ENCODE measurements at regions not wholly inside any gene's neighbourhood (a gene's known extent, or its start where the extent isn't known, plus 50 kb on each side); places are given as distances from the start of the nearest gene placed in this dataset.

DNA sequence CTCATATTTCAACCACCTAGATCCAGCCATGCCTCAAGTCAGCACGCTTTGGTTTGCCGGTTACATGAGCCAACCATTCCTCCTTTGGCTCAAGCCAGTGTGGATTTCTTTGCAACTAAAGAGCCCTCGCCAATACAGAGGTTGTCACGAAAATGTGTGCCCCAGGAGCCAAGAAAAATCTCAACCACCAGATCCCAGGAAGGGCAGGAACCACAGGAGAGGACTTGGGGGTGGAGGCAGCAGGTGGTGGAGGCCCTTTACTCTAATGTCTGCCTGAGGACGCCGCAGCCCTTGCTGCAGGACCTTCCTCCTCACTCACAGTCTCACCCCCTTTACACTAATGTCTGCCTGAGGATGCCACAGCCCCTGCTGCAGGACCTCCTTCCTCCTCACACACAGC, 144.8 kb upstream of the PHACTR3 start:
- no peaks in the 10 kb centered on the region for H3K9me3 ChIP-seq (ENCODE audit: control insufficient read depth, insufficient read depth, low read length)
- no CpG with 5 or more reads among the region's 6 CpGs for WGBS (ENCODE audit: insufficient coverage, insufficient read length)
- H3K36me3 ChIP-seq (ENCODE audit: control insufficient read depth, insufficient read depth, low read length): no peaks in the 10 kb centered on the region
- no peak overlapping the region for H3K27ac ChIP-seq (ENCODE audit: low read length)
- no peaks in the 10 kb centered on the region for H3K27me3 ChIP-seq (ENCODE audit: control insufficient read depth, insufficient read depth, low read length)
- no peak for DNase-seq (ENCODE audit: low read depth, low spot score)
- H3K4me3 ChIP-seq (ENCODE audit: low read length): no peak overlapping the region
- H3K4me1 ChIP-seq (ENCODE audit: control insufficient read depth, insufficient read depth, low read length): no peaks in the 10 kb centered on the region

DNA sequence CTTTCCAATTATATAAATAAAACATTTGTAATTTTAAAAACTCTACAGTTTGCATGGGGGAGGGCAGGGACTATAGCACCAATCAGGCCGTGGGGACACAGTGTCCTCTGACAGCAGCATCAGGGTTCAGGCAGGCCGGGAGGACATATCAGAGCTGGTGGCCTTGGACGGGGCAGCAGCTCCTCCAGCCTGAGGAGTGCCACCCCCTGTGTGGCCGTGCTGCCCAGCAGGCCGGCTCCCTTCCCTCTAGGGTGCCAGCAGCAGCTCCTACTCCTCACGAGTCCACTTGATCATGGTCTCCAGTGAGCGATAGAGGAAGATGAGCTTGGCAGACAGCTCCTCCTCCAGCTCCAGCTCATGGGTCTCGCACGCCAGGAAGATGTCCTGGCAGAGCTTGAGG, 144.0 kb upstream of the PHACTR3 start:
- H3K36me3 ChIP-seq (ENCODE audit: control insufficient read depth, insufficient read depth, low read length): no peaks in the 10 kb centered on the region

DNA sequence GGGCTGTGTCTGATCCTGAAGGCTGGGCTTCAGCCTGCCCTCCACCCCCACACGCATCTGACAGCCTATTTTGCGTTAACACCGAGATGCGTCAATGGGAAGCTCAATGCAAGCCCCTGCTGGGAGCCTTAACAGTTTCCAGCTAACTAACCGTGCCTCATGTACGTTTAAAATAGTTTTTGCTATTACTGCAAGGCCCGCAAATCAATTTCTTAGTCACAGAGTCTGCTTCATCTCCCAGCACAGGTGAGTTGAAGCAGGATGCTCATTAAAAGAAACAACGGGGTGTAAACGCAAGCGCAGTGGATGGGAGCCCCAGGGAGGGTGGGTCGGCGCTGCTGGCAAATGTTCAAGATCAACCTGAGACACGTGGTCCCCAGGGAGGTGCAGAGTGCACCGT, 142.8 kb upstream of the PHACTR3 start:
- Histone ChIP-seq H3K27ac (ENCODE audit: low read length) (no peak overlapping the region), H3K4me1 (ENCODE audit: control insufficient read depth, insufficient read depth, low read length) (no peaks in the 10 kb centered on the region), H3K4me3 (ENCODE audit: low read length) (no peak overlapping the region), H3K9me3 (ENCODE audit: control insufficient read depth, insufficient read depth, low read length) (no peaks in the 10 kb centered on the region), H3K27me3 (ENCODE audit: control insufficient read depth, insufficient read depth, low read length) (no peaks in the 10 kb centered on the region), H3K36me3 (ENCODE audit: control insufficient read depth, insufficient read depth, low read length) (no peaks in the 10 kb centered on the region)
- WGBS (ENCODE audit: insufficient coverage, insufficient read length): no CpG with 5 or more reads among the region's 14 CpGs
- no peak for DNase-seq (ENCODE audit: low read depth, low spot score)

More for the DNA sequence above, 144.0 kb upstream of the PHACTR3 start:
- WGBS (ENCODE audit: insufficient coverage, insufficient read length): no CpG with 5 or more reads among the region's 9 CpGs
- no peaks in the 10 kb centered on the region for H3K27me3 ChIP-seq (ENCODE audit: control insufficient read depth, insufficient read depth, low read length)
- H3K4me1 ChIP-seq (ENCODE audit: control insufficient read depth, insufficient read depth, low read length): no peaks in the 10 kb centered on the region
- no peak overlapping the region for H3K27ac ChIP-seq (ENCODE audit: low read length)
- no peaks in the 10 kb centered on the region for H3K9me3 ChIP-seq (ENCODE audit: control insufficient read depth, insufficient read depth, low read length)
- no peak overlapping the region for H3K4me3 ChIP-seq (ENCODE audit: low read length)
- DNase-seq (ENCODE audit: low read depth, low spot score): no peak

DNA sequence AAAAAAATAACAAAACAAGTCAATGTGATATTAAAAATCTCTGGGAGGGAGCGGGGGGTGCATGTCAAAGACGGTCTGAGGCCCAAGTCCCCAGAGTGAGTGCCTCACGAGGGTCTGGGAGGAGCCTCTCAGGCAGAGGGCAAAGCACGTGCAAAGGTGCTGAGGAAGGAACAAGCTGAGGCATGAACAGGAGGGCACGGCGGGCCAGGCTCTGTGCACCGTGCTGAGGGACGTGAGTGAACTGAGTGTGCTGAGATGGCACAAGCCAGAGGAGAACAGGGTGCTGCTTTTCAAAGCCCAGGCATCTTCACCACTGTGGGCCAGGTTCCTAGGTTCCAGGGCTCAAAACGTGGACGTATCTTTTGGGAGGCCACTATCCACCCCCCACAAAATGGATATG, 142.1 kb upstream of the PHACTR3 start:
- Histone ChIP-seq H3K27me3 (ENCODE audit: control insufficient read depth, insufficient read depth, low read length) (no peaks in the 10 kb centered on the region), H3K4me1 (ENCODE audit: control insufficient read depth, insufficient read depth, low read length) (no peaks in the 10 kb centered on the region), H3K27ac (ENCODE audit: low read length) (no peak overlapping the region), H3K9me3 (ENCODE audit: control insufficient read depth, insufficient read depth, low read length) (no peaks in the 10 kb centered on the region), H3K36me3 (ENCODE audit: control insufficient read depth, insufficient read depth, low read length) (no peaks in the 10 kb centered on the region), H3K4me3 (ENCODE audit: low read length) (no peak overlapping the region)
- no peak for DNase-seq (ENCODE audit: low read depth, low spot score)
- WGBS (ENCODE audit: insufficient coverage, insufficient read length): no CpG with 5 or more reads among the region's 10 CpGs

DNA sequence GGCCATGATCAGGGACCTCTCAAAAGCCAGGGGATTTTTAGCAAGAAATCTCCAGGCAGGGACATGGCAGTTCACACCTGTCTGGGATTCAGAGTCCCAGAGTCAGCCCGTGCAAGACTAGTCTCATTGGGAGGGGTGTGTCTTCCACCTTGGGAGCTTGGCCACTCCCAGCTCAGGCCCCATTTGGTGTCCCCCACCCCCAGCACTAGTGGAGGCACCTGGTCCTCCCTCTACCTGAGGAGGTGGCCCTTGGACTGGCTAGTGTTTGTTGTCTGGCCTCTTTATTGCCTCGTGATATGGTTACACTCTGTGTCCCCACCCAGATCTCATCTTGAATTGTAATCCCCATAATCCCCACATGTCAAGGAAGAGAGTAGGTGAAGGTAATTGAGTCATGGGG, 140.8 kb upstream of the PHACTR3 start:
- Histone ChIP-seq H3K9me3 (ENCODE audit: control insufficient read depth, insufficient read depth, low read length) (no peaks in the 10 kb centered on the region), H3K4me3 (ENCODE audit: low read length) (no peak overlapping the region), H3K4me1 (ENCODE audit: control insufficient read depth, insufficient read depth, low read length) (no peaks in the 10 kb centered on the region), H3K27me3 (ENCODE audit: control insufficient read depth, insufficient read depth, low read length) (no peaks in the 10 kb centered on the region), H3K27ac (ENCODE audit: low read length) (no peak overlapping the region), H3K36me3 (ENCODE audit: control insufficient read depth, insufficient read depth, low read length) (no peaks in the 10 kb centered on the region)
- WGBS (ENCODE audit: insufficient coverage, insufficient read length): no CpG with 5 or more reads among the region's 2 CpGs
- DNase-seq (ENCODE audit: low read depth, low spot score): no peak

DNA sequence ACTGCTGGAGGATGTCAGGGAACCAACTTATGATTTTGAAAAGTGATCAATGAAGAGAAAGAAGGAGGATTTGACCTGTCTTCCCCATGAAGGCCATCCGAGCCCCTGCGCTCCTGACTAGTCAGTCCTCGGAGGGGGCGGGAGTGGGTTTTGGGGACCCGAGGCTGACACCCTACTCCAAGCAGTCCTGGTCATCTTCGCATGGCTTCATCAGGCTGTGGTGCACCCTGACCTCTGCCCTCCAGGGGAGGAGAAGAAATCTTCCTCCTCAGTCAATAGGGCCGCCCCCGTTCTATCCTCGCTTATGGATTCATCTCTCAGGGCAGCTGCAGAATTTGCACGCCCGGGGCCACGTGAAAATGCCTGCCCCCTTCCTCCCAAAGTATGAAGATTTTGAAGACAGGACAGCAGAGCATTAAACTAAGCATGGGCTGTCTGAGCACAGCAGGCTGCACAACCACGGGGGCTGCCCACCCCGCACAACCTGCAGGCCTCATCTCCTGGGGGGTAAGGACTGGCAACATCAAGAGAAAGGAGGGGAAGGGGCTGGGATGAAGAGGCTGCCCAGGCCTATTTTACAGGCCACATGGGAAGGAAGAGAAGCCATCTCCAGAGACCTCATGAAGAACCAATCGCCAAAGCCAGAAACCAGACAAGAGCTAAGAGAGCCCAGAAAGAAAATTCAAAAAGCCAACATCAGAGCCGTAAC, 138.1 kb upstream of the PHACTR3 start:
- no peaks in the 10 kb centered on the region for H3K9me3 ChIP-seq (ENCODE audit: control insufficient read depth, insufficient read depth, low read length)
- no peaks in the 10 kb centered on the region for H3K36me3 ChIP-seq (ENCODE audit: control insufficient read depth, insufficient read depth, low read length)
- no CpG with 5 or more reads among the region's 16 CpGs for WGBS (ENCODE audit: insufficient coverage, insufficient read length)
- H3K27me3 ChIP-seq (ENCODE audit: control insufficient read depth, insufficient read depth, low read length): no peaks in the 10 kb centered on the region
- H3K4me3 ChIP-seq (ENCODE audit: low read length): no peak overlapping the region
- no peaks in the 10 kb centered on the region; the same call in 1 of the 2 replicates for H3K4me1 ChIP-seq (ENCODE audit: control insufficient read depth, insufficient read depth, low read length)
- no peak overlapping the region for H3K27ac ChIP-seq (ENCODE audit: low read length)
- DNase-seq (ENCODE audit: low read depth, low spot score): no peak

DNA sequence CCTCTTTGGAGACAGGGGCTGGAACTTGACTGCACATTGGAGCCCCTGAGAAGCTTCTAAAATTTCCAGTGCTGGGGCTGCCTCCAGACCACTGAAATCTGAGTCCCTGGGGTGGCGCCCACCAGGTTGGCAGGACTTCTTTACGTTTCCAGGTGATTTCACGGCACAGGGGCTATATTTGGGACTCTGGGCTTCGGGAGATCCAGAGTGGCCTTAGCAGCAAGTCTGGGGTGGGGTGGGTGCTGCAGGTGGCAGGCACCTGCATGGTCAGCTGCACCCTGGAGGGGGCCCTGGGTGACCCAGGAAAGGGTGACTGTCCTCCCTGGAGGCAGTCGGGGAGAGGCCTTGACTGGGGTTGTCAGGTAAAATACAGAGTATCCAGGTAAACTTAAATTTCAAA, 135.5 kb upstream of the PHACTR3 start:
- no peaks in the 10 kb centered on the region for H3K27me3 ChIP-seq (ENCODE audit: control insufficient read depth, insufficient read depth, low read length)
- no peak for DNase-seq (ENCODE audit: low read depth, low spot score)
- H3K27ac ChIP-seq (ENCODE audit: low read length): no peak overlapping the region
- no peaks in the 10 kb centered on the region; the same call in 1 of the 2 replicates for H3K4me1 ChIP-seq (ENCODE audit: control insufficient read depth, insufficient read depth, low read length)
- H3K4me3 ChIP-seq (ENCODE audit: low read length): no peak overlapping the region
- no CpG with 5 or more reads among the region's 5 CpGs for WGBS (ENCODE audit: insufficient coverage, insufficient read length)
- H3K36me3 ChIP-seq (ENCODE audit: control insufficient read depth, insufficient read depth, low read length): no peaks in the 10 kb centered on the region
- no peaks in the 10 kb centered on the region for H3K9me3 ChIP-seq (ENCODE audit: control insufficient read depth, insufficient read depth, low read length)

DNA sequence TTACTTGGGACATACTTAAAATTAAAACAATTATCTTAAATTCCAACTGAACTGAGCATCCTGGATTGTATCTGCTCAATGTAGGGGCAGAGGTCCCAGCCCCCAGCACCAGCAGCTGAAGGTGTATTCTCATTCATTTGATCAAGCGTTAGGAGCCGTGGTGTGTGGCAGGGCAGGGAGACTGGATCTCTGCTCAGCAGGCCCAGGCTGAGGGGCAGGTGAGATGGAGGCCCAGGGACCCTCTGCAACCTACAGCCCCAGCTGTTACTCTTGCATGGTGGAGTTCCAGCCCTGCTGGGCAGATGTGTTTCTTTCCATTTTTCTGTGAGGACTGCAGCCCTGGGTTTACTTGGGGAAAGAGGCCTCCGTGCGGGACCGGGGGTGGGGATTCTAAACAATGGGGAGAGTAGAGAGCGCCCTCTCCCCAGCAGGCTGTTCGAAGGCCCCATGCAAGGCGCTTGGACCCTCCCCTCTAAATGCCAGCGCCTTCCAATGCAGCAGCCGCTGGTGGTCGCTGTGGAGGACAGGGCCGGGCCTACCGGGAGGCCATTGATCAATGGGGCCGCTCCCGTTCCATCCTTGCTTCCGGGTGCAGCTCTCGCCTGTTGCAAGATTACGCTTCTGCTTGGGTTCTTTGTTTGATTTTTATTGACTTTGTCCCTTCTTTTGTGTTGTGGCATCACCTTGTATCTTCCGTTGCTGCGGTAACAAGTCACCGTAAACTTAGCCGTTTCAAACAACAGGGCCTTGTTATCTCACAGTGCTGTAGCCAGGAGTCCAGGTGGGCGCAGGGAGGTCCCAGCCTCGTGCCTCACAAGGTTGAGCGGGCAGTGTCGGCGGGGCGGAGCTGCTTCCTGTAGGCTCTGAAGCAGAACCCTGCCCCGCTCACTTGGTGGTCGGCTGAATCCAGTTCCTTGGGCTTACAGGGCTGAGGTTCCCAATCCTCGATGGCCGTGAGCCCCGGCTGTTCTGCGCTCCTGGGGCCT, 134.8 kb upstream of the PHACTR3 start:
- Histone ChIP-seq H3K27ac (ENCODE audit: low read length) (no peak overlapping the region), H3K4me1 (ENCODE audit: control insufficient read depth, insufficient read depth, low read length) (no peaks in the 10 kb centered on the region; the same call in 1 of the 2 replicates), H3K36me3 (ENCODE audit: control insufficient read depth, insufficient read depth, low read length) (no peaks in the 10 kb centered on the region), H3K4me3 (ENCODE audit: low read length) (no peak overlapping the region), H3K27me3 (ENCODE audit: control insufficient read depth, insufficient read depth, low read length) (no peaks in the 10 kb centered on the region), H3K9me3 (ENCODE audit: control insufficient read depth, insufficient read depth, low read length) (no peaks in the 10 kb centered on the region)
- WGBS (ENCODE audit: insufficient coverage, insufficient read length): no CpG with 5 or more reads among the region's 34 CpGs
- no peak for DNase-seq (ENCODE audit: low read depth, low spot score)

DNA sequence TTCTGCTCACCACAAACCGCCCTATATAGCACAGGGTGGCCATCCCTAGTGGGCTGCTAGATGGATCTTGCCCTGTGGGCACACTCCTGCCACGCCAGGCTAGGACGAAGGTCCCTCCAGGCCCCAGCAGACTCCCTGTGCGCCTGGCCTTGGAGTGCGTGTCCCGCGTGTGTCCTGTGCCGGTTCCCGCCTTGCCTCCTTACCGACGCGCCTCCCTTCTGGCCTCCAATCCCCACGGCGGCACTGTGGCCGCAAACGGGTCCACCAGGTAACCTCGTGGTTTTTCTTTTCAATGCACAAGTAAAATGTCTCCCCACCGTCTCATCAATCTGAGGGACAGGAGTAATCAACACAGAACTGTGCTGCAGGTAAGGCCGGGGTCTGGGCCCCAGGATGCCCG, 133.8 kb upstream of the PHACTR3 start:
- DNase-seq (ENCODE audit: low read depth, low spot score): no peak
- Histone ChIP-seq H3K4me1 (ENCODE audit: control insufficient read depth, insufficient read depth, low read length) (no peaks in the 10 kb centered on the region; the same call in 1 of the 2 replicates), H3K27ac (ENCODE audit: low read length) (no peak overlapping the region), H3K4me3 (ENCODE audit: low read length) (no peak overlapping the region), H3K27me3 (ENCODE audit: control insufficient read depth, insufficient read depth, low read length) (no peaks in the 10 kb centered on the region), H3K36me3 (ENCODE audit: control insufficient read depth, insufficient read depth, low read length) (no peaks in the 10 kb centered on the region), H3K9me3 (ENCODE audit: control insufficient read depth, insufficient read depth, low read length) (no peaks in the 10 kb centered on the region)
- WGBS (ENCODE audit: insufficient coverage, insufficient read length): no CpG with 5 or more reads among the region's 20 CpGs

DNA sequence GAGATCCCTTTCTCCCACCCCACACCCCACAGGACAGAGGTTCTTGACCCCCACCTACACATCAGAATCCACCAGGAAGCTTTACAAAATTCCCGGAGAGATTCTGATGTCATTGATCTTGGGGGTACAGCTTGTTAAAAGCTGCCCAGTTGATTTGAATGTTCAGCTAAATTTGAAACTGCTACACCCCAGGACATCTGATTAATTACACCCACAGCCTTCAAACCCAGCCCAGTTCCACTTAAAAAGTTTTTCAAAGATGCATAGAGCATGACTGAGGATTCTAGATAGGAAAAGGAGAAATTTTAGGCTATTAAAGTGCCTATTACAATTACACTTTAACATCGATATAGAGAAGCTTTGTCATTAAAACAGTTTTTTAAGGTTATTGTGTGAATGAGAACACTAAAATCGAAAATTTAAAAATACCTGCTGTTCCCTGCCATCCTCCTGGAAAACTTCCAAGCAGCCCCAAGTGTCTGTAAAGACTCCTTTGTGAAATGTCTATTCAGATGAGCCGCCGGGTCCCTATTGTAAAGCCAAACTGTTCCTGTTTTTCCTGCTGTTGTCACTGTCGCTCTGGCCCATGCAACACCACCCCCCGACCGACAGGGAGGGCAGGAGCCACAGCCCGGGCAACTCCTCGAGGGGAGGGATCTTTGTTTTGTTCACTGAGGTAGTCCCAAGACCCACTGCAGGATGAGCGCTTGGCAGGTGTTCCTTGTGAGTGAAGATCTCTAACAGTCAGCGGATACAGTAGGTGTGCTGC, 132.5 kb upstream of the PHACTR3 start:
- H3K9me3 ChIP-seq (ENCODE audit: control insufficient read depth, insufficient read depth, low read length): no peaks in the 10 kb centered on the region
- H3K4me3 ChIP-seq (ENCODE audit: low read length): no peak overlapping the region
- H3K36me3 ChIP-seq (ENCODE audit: control insufficient read depth, insufficient read depth, low read length): no peaks in the 10 kb centered on the region
- WGBS (ENCODE audit: insufficient coverage, insufficient read length): no CpG with 5 or more reads among the region's 12 CpGs
- no peaks in the 10 kb centered on the region for H3K27me3 ChIP-seq (ENCODE audit: control insufficient read depth, insufficient read depth, low read length)
- H3K27ac ChIP-seq (ENCODE audit: low read length): no peak overlapping the region
- H3K4me1 ChIP-seq (ENCODE audit: control insufficient read depth, insufficient read depth, low read length): no peaks in the 10 kb centered on the region; the same call in 1 of the 2 replicates
- DNase-seq (ENCODE audit: low read depth, low spot score): no peak
